GM13977 (cell line): ENCODE measurements at regions not wholly inside any gene's neighbourhood (a gene's known extent, or its start where the extent isn't known, plus 50 kb on each side); places are given as distances from the start of the nearest gene placed in this dataset.

Source experiments
- DNase-seq: peaks from one replicate; pipeline ENCODE4 v3.0.0; 2012; ENCODE audit warnings: low spot score
- in situ Hi-C: fragments of 300-500 bp; cut with MboI; formaldehyde crosslinking; loops from one replicate; pipeline ENCODE4 v1.12.0; 2022; ENCODE audit warnings: low sequenced_read_pairs, low pct_unique_long_range_greater_than_20kb, mixed read lengths, inconsistent platforms; ENCODE audit not compliant: unreplicated experiment
- TF ChIP-seq, protein P1 (sequence below): IDR thresholded peaks from 2 replicates; pipeline ENCODE4 v1.5.1; 2012; ENCODE audit warnings: mild to moderate bottlenecking, control low read depth; ENCODE audit not compliant: insufficient read depth; ENCODE audit errors: extremely low read depth, missing control alignments

DNA sequence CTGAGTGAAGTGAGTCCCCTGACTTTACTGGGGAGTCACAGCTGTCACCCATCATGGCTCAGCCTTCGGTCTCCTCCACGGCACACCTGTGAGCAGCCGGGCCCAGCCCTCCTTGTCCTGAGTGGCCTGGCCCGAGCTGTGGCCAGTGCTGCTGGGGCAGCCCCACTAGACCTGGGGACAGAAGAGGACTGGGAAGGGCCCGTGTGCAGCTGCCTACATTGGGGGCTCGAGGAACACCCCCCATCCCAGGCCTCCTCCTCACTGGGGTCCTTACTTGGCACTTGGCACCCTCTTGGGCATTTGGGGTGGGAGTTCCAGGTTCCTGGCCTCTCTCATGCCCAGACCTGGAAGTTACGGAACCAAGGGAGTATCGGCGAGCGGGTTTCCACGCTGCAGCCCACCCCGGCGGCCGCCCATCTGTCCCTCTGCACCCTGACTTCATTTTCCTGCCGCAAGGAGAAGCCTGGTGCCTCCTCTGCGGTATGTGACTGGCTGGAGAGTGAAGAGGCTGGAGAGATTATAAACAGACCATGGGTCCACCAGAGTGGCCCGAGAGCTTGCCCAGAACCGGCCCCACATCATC, 179.7 kb downstream of the KIF26A start:
- in situ Hi-C loops, result no loop called here
- TF ChIP-seq, protein P1, sequence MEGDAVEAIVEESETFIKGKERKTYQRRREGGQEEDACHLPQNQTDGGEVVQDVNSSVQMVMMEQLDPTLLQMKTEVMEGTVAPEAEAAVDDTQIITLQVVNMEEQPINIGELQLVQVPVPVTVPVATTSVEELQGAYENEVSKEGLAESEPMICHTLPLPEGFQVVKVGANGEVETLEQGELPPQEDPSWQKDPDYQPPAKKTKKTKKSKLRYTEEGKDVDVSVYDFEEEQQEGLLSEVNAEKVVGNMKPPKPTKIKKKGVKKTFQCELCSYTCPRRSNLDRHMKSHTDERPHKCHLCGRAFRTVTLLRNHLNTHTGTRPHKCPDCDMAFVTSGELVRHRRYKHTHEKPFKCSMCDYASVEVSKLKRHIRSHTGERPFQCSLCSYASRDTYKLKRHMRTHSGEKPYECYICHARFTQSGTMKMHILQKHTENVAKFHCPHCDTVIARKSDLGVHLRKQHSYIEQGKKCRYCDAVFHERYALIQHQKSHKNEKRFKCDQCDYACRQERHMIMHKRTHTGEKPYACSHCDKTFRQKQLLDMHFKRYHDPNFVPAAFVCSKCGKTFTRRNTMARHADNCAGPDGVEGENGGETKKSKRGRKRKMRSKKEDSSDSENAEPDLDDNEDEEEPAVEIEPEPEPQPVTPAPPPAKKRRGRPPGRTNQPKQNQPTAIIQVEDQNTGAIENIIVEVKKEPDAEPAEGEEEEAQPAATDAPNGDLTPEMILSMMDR, result no peak
- DNase-seq, result no peak

DNA sequence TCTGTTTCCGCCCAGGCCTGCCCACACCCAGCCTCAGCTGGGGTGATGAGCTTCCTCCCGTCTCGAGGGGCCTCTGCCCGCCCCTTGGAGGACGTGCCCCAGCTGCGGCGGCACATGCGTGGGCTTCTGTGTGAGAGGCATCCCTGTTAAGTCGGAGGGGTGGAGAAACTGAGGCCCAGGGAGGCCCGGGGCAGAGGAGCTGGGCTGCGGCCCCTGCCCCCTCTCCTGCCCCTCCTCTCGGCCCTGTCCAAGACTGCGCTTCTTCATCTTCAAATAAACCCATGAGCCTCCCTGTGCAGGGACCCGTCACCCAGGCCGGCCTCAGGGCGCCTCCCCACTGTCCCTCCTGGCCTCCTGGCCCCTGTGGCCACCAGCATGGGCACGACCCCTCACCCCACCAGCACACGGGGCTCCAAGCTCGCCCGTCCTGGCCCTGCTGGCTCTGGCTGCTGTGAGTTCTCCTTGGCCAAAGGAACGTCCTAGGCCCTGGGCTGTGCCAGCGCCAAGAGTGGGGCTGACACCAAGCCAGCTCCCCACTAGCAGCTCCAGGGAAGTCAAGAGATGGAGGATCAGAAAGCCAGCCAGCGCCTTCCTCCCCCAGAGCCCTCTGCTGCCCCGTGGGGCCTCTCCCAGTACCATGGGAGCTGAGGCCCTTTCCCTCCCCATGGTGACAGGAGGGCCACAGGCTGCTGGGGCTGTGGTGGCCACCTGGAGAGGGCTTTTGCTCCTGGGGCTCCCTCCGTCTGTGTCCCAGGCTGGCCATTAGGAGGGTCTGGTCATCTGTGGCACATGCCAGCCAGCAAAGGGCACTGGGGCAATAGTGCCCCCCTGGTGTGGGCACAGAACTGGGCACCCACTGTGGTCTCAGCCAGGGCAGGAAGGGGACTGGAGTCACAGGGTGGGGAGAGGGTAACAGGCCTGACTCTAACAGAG, 180.4 kb downstream of the KIF26A start:
- TF ChIP-seq, protein P1, result no peak
- in situ Hi-C loops, result no loop called here
- DNase-seq, result no peak

DNA sequence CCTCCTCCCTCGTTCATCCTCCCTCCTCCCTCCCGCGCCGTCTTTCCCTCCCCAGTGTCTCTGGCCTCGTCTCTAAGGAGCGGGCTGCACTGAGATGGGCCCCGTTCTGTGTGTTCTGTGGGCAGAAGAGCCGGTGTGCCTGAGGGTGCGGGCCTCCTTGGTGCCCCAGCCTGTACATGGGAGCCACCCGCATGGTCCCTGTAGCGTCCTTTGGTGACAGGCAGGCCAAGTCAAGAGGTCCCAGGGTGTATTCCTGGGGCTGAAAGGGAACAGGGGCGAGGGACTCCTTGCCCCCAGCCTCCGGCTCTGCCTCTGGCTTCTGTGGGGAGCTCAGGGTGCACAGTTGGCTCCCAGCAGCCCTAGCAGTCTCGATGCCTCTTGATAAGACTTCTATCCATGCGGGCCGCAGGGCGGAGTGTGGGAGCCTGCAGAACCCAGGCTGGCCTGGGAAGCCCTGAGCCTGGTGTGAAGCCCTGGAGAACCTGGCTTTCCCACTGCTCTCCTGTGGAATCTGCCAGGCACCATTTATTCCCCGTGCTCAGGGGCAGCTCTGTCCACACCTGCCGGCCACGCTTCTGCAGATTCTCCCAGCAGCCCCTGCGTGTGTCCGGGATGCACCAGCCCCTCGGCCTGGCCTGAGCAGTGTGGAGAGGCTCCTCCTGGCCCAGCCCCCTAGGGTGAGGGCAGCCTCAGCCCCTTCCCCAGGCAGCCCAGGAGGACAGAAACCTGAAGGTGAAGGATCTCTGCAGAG, 181.3 kb downstream of the KIF26A start:
- DNase-seq, result no peak
- in situ Hi-C loops, result no loop called here
- TF ChIP-seq, protein P1, result no peak

DNA sequence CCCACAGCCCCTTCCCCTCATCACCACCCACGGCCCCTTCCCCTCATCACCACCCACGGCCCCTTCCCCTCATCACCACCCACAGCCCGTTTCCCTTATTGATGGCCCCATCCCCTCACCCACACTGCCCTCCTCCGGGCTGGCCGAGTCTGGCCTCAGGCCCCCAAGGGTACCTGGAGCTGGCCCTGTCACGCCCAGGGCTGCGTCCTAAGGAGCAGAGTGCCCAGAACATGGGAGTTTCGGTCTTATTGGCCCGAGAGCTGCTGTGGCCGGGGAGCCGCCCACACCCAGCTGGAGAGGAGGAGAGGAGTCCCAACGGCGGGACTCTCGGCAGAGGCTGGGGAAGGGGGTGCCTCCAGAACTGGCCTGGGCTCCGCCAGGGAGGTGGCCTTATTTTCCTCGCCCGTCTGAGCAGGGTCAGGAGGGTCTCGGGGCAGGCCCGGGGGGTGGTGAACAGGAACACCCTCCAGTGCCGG, 182.3 kb downstream of the KIF26A start:
- no peak for DNase-seq
- in situ Hi-C loops, result no loop called here
- TF ChIP-seq, protein P1, result no peak

DNA sequence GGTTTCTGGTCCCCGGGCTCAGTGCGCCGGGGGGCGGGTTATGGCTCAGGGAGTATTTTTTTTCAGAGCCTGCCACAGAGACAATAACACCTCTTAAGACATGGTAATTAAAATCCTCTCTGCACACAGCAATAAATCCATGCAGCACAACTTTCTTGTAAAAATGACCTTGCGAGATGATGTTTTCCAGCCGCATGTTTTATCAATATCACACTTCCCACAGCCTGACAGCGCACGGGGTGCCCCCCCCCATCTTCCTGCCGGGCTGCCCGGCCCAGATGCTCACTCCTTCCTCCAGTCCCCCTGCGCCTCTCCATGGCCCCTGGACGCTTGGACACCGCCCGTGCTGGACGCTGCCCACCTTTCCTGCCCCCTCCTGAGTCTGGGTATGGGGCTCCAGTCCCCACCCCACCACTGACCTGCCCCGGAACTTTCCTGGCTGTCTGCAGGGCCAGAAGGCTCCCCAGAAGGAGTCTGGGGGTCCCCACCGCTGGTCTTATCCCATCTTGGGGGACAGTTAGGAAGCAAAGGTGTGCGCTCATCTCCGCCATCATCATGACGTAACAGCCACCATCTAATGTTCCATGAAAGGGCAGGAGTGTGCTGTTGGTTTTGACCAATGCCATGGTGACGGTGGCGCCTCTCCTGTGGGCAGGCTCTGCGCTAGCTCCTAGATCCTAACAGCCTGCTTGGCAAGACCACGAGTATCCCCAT, 182.9 kb downstream of the KIF26A start:
- in situ Hi-C loops, result no loop called here
- DNase-seq, result no peak
- TF ChIP-seq, protein P1, result no peak

DNA sequence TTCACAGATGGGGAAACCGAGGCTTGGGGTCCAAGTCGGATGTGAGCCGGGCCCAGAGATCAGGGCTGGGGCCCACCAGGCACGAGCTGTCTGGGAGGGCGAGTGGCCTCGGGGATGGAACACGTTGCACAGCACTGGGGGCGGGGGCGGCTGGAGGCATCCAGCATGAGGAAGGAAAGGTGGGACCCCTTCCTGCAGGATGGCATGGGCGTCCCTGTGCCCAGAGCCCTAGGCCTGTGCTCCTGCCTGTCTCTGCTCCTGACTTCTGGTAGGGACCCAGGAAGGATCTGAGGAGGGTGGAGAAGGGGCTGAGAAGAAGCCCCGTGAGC, 183.4 kb downstream of the KIF26A start:
- TF ChIP-seq, protein P1, result no peak
- DNase-seq, result no peak
- in situ Hi-C loops, result no loop called here
